Cardiac fibroblast (primary cell): ENCODE measurements at regions not wholly inside any gene's neighbourhood (a gene's known extent, or its start where the extent isn't known, plus 50 kb on each side); places are given as distances from the start of the nearest gene placed in this dataset.

ENCODE experiments used
- DNase-seq, 2 donors: peaks; one replicate each; pipeline versions ENCODE4 v3.0.0 to v3.0.0-alpha.2; 2010; ENCODE audit warnings: low read depth in 2 of 2
- H3K4me3 ChIP-seq, 2 donors: replicated peaks in 1 of 2; 1 replicate in 1 of 2; 2 replicates in 1 of 2; pipeline ENCODE4 v1.5.1; 2011; ENCODE audit warnings: low read depth in 2 of 2, low read length in 2 of 2, mild to moderate bottlenecking in 2 of 2, moderate library complexity in 1 of 2
- TF ChIP-seq, protein P1 (sequence below): IDR thresholded peaks from one replicate; pipeline ENCODE4 v1.5.1; 2011; ENCODE audit warnings: low read depth, mild to moderate bottlenecking, low read length, inconsistent platforms

DNA sequence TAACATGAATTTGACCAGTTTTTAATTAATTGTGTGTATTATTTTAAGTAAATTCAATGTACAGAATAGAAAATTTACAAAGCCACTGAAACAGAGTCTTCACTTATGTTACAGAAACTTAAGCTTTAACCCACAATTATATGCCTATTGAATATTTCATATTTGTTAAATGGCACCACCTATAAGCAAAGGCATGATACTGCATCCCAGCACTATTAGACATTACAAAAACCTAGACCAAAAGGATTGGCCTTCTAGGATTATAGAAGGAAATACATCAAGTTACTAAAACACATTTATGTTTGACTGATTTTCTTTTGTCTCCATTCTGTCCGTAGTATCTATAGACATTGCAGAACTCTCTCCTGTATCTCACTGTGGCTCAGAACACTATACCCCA is 578.1 kb downstream of the AJAP1 start:
- no peak overlapping the region for H3K4me3 ChIP-seq
- TF ChIP-seq, protein P1, sequence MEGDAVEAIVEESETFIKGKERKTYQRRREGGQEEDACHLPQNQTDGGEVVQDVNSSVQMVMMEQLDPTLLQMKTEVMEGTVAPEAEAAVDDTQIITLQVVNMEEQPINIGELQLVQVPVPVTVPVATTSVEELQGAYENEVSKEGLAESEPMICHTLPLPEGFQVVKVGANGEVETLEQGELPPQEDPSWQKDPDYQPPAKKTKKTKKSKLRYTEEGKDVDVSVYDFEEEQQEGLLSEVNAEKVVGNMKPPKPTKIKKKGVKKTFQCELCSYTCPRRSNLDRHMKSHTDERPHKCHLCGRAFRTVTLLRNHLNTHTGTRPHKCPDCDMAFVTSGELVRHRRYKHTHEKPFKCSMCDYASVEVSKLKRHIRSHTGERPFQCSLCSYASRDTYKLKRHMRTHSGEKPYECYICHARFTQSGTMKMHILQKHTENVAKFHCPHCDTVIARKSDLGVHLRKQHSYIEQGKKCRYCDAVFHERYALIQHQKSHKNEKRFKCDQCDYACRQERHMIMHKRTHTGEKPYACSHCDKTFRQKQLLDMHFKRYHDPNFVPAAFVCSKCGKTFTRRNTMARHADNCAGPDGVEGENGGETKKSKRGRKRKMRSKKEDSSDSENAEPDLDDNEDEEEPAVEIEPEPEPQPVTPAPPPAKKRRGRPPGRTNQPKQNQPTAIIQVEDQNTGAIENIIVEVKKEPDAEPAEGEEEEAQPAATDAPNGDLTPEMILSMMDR: no peak
- DNase-seq: no peak

GRCh38 chr1:5231541-5232315 is 577.3 kb downstream of the AJAP1 start:
- TF ChIP-seq, protein P1: no peak
- no peak for DNase-seq
- H3K4me3 ChIP-seq: no peak overlapping the region

- DNase-seq: no peak
- H3K4me3 ChIP-seq: no peak overlapping the region
- TF ChIP-seq, protein P1: no peak
These were observed 572.7 kb downstream of the AJAP1 start for GRCh38 chr1:5227114-5227513.

DNA sequence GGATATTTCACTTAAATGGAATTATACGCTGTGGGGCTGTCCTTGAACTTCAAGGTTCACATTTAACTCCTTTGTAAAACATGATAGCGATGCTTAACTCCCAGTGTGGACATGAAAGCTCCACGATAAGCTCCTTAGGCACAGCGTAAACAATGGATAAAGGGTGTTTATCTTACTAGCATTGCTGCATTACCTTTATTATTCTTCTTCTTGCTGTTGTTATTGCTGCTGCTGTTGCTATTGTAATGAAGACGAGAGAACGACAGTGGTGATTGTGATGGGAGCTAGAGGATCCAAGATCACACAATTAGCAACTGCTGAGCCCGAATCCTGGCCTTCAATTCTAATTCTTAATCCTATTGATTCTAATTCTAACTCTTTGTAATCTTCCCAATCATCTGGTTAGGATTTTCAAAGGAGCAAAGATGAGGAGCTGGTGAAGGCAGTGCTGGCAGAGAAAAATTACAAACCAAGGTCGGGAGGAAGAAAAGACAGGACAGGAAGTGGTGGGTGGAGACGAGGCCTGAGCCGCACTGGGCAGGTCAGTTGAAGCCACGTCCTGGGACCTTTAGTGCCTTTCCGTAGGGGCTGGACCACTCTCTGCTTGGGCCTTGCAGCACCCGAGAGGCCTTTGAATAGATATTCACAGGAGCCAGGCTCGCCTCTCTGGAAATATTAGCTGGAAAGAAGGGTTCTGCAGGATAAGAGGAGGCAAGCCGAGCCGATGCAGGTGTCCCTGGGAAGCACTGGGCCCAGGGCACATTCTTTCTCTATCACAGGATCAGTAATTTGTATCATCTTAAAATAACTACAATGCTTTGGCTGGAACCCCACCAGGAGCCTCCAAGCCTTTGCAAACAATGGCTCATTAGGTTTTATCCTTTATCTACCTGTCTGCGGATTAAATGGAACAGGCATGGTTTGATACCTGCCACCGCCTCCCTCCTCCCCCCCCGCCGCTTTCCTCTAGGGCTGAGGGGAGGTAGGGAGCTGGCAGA is 571.6 kb downstream of the AJAP1 start:
- TF ChIP-seq, protein P1: no peak
- DNase-seq: no peak
- no peak overlapping the region for H3K4me3 ChIP-seq

DNA sequence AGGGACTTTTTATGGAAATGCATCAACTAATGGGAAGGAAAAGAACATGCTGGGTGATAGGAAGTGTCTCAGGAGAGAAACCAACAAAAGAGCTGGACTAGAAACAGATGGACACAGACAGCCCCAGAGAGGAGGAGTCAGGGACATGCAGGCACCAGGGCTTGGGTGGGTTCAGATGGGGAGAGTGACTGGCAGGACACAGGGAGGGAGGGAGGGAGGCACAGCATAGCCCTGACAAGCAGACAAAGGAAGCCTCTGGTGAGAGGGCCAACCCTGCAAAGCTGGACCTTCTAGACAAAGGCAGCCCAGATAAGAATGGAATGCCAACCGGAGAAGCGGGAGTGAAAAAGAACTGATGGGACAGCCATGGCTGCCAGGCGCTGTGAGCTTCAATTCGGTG is 568.8 kb downstream of the AJAP1 start:
- TF ChIP-seq, protein P1: no peak
- DNase-seq: no peak
- no peak overlapping the region for H3K4me3 ChIP-seq

DNA sequence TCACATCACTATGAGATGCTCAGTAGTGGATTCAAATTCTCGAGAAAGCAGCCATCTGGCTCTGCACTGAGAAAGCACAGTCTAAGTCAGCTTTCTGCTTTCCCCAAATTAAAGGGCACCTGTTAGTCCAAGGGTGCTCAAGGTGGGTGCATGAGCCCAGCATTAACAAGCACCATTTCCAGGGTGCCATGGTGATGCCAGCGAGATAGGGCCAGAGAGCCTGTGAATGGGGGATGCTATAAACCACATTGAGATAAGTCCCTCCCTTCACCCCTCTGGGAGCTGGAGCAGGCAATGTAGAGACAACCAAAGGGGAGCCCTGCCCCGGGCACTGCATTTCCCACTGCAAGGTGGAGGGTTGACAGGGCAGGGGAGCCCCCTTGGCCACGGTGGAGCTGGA is 568.2 kb downstream of the AJAP1 start:
- H3K4me3 ChIP-seq: no peak overlapping the region
- TF ChIP-seq, protein P1: no peak
- DNase-seq: no peak
